ENCODE measurements at regions not wholly inside any gene's neighbourhood (a gene's known extent, or its start where the extent isn't known, plus 50 kb on each side); places are given as distances from the start of the nearest gene placed in this dataset.

DNA sequence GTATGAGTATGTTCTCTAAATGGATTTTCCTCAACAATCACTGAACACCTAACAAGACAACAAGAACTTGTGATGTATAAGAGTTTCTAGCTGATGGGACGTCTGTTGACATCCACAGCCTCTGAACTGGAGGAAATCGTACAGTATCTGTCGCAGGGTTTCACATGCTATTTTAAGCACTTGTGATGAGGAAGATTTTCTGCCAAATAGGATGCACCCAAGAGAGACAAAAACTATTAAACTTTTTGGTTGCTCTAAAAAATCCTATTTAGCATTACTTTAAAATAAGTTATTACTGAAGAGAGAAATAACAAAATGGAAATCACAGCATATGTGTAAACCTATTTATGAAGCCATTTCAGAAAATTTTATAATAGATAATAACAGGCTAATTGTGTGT lies 356.1 kb upstream of the SLC7A11 start:
- Histone ChIP-seq H2BK120ac (ENCODE audit: low read depth, low read length) (no peak overlapping the region), H2BK5ac (ENCODE audit: low read depth, low read length, poor library complexity, severe bottlenecking) (no peak overlapping the region), H4K5ac (ENCODE audit: low read depth, low read length) (no peak overlapping the region), H2BK15ac (ENCODE audit: low read depth, low read length) (no peak overlapping the region), H3K27ac (ENCODE audit: insufficient read depth, low read length) (no peak overlapping the region), H3K4me3 (ENCODE audit: insufficient read depth, low read depth, low read length) (no peak overlapping the region), H3K9ac (ENCODE audit: low read depth, low read length) (no peak overlapping the region), H2BK20ac (ENCODE audit: low read depth, low read length) (no peak overlapping the region), H4K20me1 (ENCODE audit: insufficient read depth, low read length) (no peaks in the 10 kb centered on the region), H4K8ac (ENCODE audit: low read depth in 2 of 2, low read length in 2 of 2) (no peak overlapping the region), H3K4ac (ENCODE audit: low read depth, low read length) (no peak overlapping the region), H2AFZ (replicated peaks; ENCODE audit: low read length, poor library complexity) (no peak overlapping the region), H3K9me3 (ENCODE audit: control insufficient read depth, insufficient read depth, low read length) (no peaks in the 10 kb centered on the region), H3K56ac (ENCODE audit: extremely low read depth, insufficient read depth, low read length) (no peak overlapping the region), H3K4me2 (ENCODE audit: low read depth, low read length) (no peak overlapping the region), H3K79me1 (ENCODE audit: low read depth in 1 of 2, low read length in 2 of 2) (no peaks in the 10 kb centered on the region), H4K91ac (ENCODE audit: insufficient read depth, low read depth, low read length) (no peak overlapping the region), H3K36me3 (ENCODE audit: control insufficient read depth, insufficient read depth, low read length) (no peaks in the 10 kb centered on the region), H3K9me1 (ENCODE audit: insufficient read depth, low read length) (no peaks in the 10 kb centered on the region), H3K14ac (replicated peaks; ENCODE audit: low read depth, low read length) (no peak overlapping the region), H3K27me3 (ENCODE audit: control insufficient read depth, insufficient read depth, low read length) (no peaks in the 10 kb centered on the region), H2AK9ac (replicated peaks; ENCODE audit: low read depth, low read length, poor library complexity) (no peak overlapping the region), H2AK5ac (ENCODE audit: low read depth, low read length) (no peak overlapping the region), H3K18ac (ENCODE audit: low read depth, low read length) (no peak overlapping the region), H3K23ac (ENCODE audit: low read depth, low read length) (no peak overlapping the region), H3K4me1 (ENCODE audit: control insufficient read depth, insufficient read depth, low read length) (0 out of 2 replicates have a peak, but pooled peaks cover 1% of the 10 kb centered on the region)
- TF ChIP-seq CEBPB (IDR thresholded peaks at IDR 0.05; ENCODE audit: low read depth, low read length) = no peak
- TF ChIP-seq NFE2L2 (IDR thresholded peaks at IDR 0.05; ENCODE audit: low read depth, low read length) = no peak
- no peak for TF ChIP-seq POLR2A (IDR thresholded peaks at IDR 0.05; ENCODE audit: low read depth, low read length)
- TF ChIP-seq, protein P1, sequence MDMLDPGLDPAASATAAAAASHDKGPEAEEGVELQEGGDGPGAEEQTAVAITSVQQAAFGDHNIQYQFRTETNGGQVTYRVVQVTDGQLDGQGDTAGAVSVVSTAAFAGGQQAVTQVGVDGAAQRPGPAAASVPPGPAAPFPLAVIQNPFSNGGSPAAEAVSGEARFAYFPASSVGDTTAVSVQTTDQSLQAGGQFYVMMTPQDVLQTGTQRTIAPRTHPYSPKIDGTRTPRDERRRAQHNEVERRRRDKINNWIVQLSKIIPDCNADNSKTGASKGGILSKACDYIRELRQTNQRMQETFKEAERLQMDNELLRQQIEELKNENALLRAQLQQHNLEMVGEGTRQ (IDR thresholded peaks at IDR 0.05; ENCODE audit: low read depth, low read length) = no peak
- TF ChIP-seq MXI1 (IDR thresholded peaks at IDR 0.05; ENCODE audit: borderline replicate concordance, low read depth, low read length) = no peak
- TF ChIP-seq RCOR1 (IDR thresholded peaks at IDR 0.05; ENCODE audit: insufficient replicate concordance, low read length) = no peak
- no peak for TF ChIP-seq RAD21 (IDR thresholded peaks at IDR 0.05; ENCODE audit: low read length)
- TF ChIP-seq MAZ (IDR thresholded peaks at IDR 0.05; ENCODE audit: borderline replicate concordance, low read depth, low read length) = no peak
- TF ChIP-seq ELK1 (IDR thresholded peaks at IDR 0.05; ENCODE audit: borderline replicate concordance, low read depth, low read length) = no peak
- no peak for TF ChIP-seq RFX5 (IDR thresholded peaks at IDR 0.05; ENCODE audit: low read depth, low read length)
- no peak for TF ChIP-seq FOS (IDR thresholded peaks at IDR 0.05; ENCODE audit: low read depth, low read length)
- TF ChIP-seq, protein P2, sequence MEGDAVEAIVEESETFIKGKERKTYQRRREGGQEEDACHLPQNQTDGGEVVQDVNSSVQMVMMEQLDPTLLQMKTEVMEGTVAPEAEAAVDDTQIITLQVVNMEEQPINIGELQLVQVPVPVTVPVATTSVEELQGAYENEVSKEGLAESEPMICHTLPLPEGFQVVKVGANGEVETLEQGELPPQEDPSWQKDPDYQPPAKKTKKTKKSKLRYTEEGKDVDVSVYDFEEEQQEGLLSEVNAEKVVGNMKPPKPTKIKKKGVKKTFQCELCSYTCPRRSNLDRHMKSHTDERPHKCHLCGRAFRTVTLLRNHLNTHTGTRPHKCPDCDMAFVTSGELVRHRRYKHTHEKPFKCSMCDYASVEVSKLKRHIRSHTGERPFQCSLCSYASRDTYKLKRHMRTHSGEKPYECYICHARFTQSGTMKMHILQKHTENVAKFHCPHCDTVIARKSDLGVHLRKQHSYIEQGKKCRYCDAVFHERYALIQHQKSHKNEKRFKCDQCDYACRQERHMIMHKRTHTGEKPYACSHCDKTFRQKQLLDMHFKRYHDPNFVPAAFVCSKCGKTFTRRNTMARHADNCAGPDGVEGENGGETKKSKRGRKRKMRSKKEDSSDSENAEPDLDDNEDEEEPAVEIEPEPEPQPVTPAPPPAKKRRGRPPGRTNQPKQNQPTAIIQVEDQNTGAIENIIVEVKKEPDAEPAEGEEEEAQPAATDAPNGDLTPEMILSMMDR (conservative IDR thresholded peaks at IDR 0.05; ENCODE audit: low read depth, low read length) = no peak
- TF ChIP-seq BHLHE40 (IDR thresholded peaks at IDR 0.05; ENCODE audit: low read depth, low read length) = no peak
- no peak for TF ChIP-seq MAFK (IDR thresholded peaks at IDR 0.05; ENCODE audit: low read depth, low read length)
- TF ChIP-seq SMC3 (IDR thresholded peaks at IDR 0.05; ENCODE audit: low read depth, low read length) = no peak
- TF ChIP-seq CHD1 (IDR thresholded peaks at IDR 0.05; ENCODE audit: low read depth, low read length) = no peak
- ChIA-PET POLR2A (ENCODE audit: unreplicated experiment) (no interaction called here), CTCF (no interaction called here)
- BruUV-seq (replicated peaks) = no TSS peak
- intact Hi-C loops (cut with micrococcal nuclease) (no loop called here), in situ Hi-C loops (cut with MboI; ENCODE audit: low sequenced_read_pairs) (no loop called here), dilution Hi-C loops (cut with HindIII; ENCODE audit: low sequenced_read_pairs, unreplicated experiment) (no loop called here)
- DNase-seq = no peak
- no peak for ATAC-seq (ENCODE audit: low read depth)
- no CpG with 5 or more reads among the region's 3 CpGs for WGBS, 2 experiments (ENCODE audit: extremely low coverage in 2 of 2, insufficient read length in 1 of 2)
